ENCODE measurements at regions not wholly inside any gene's neighbourhood (a gene's known extent, or its start where the extent isn't known, plus 50 kb on each side); places are given as distances from the start of the nearest gene placed in this dataset.

DNA sequence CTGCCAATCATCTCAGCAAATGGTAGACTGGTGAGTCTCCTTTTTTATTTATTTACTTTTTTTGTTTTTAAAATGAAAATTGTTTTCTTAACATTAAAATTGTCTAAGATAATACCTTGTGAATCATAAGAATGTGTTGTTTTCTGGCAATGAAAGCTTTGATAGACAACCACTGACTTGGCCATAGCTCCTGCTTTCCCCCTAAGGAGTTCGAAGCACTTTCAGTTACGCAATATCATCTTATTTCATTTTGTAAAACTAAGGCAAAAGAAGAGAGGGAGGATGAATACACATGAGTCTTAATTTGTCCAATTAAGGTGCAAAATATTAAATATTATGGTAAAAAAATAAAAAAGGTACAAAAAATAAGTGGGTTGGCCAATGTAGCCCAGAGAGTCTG lies 74.8 kb upstream of the PLCL2 start:
- TF ChIP-seq CTCF (conservative IDR thresholded peaks at IDR 0.05; ENCODE audit: low read length) (no peak), EZH2phosphoT487 (IDR thresholded peaks at IDR 0.05; ENCODE audit: borderline replicate concordance) (no peak)

Data from Loucy (cell line).